WERI-Rb-1 (cell line): ENCODE measurements at regions not wholly inside any gene's neighbourhood (a gene's known extent, or its start where the extent isn't known, plus 50 kb on each side); places are given as distances from the start of the nearest gene placed in this dataset.

Source experiments
- DNase-seq: peaks from one replicate; pipeline ENCODE4 v3.0.0-alpha.2; 2020
- H3K27ac ChIP-seq: fragments of 250-450 bp; sonication (Bioruptor Pico); 2 replicates; pipeline ENCODE4 v1.5.1; 2020; ENCODE audit warnings: mild to moderate bottlenecking, moderate library complexity
- H3K27me3 ChIP-seq: fragments of 250-450 bp; sonication (Bioruptor Pico); 2 replicates; pipeline ENCODE4 v1.5.1; 2021; ENCODE audit warnings: mild to moderate bottlenecking, low read depth, moderate library complexity; ENCODE audit not compliant: insufficient read depth, severe bottlenecking
- H3K36me3 ChIP-seq: fragments of 250-450 bp; sonication (Bioruptor Pico); 2 replicates; pipeline ENCODE4 v1.5.1; 2020; ENCODE audit warnings: mild to moderate bottlenecking, moderate library complexity
- H3K4me3 ChIP-seq: 2 replicates; pipeline ENCODE4 v1.5.1; 2011; ENCODE audit warnings: low read depth, mild to moderate bottlenecking, control low read depth, low read length
- H3K9me3 ChIP-seq: fragments of 250-450 bp; sonication (Bioruptor Pico); 2 replicates; pipeline ENCODE4 v1.5.1; 2021; ENCODE audit warnings: mild to moderate bottlenecking, moderate library complexity; ENCODE audit not compliant: severe bottlenecking
- CTCF ChIP-seq: IDR thresholded peaks from 2 replicates; pipeline ENCODE4 v1.5.1; 2011; ENCODE audit warnings: low read depth, mild to moderate bottlenecking, control low read depth, inconsistent platforms, low read length

GRCh38 chr2:239723486-239724193 lies 301.5 kb downstream of the NDUFA10 start:
- Histone ChIP-seq H3K9me3 (no peaks in the 10 kb centered on the region), H3K27me3 (peaks cover 87% of the 10 kb centered on the region), H3K4me3 (no peak overlapping the region), H3K36me3 (no peaks in the 10 kb centered on the region), H3K27ac (no peak overlapping the region)
- DNase-seq, result no peak
- no peak for TF ChIP-seq CTCF

GRCh38 chr2:239722760-239723470 lies 302.2 kb downstream of the NDUFA10 start:
- TF ChIP-seq CTCF, result no peak
- Histone ChIP-seq H3K36me3 (no peaks in the 10 kb centered on the region), H3K27me3 (peaks cover 84% of the 10 kb centered on the region), H3K27ac (no peak overlapping the region), H3K4me3 (no peak overlapping the region), H3K9me3 (no peaks in the 10 kb centered on the region)
- no peak for DNase-seq

GRCh38 chr2:239721991-239722759 lies 303.0 kb downstream of the NDUFA10 start:
- no peaks in the 10 kb centered on the region for H3K36me3 ChIP-seq
- peaks cover 84% of the 10 kb centered on the region for H3K27me3 ChIP-seq
- no peak overlapping the region for H3K4me3 ChIP-seq
- DNase-seq, result no peak
- H3K9me3 ChIP-seq, result no peaks in the 10 kb centered on the region
- no peak overlapping the region for H3K27ac ChIP-seq
- TF ChIP-seq CTCF, result no peak

- Histone ChIP-seq H3K36me3 (no peaks in the 10 kb centered on the region), H3K4me3 (no peak overlapping the region), H3K27ac (no peak overlapping the region), H3K9me3 (no peaks in the 10 kb centered on the region), H3K27me3 (peaks cover 82% of the 10 kb centered on the region)
- DNase-seq, result no peak
- TF ChIP-seq CTCF, result no peak
Observed at GRCh38 chr2:239721531-239721930, 303.6 kb downstream of the NDUFA10 start.

GRCh38 chr2:239720361-239721360 lies 304.5 kb downstream of the NDUFA10 start:
- no peak for DNase-seq
- H3K4me3 ChIP-seq, result no peak overlapping the region
- no peak for TF ChIP-seq CTCF
- H3K27ac ChIP-seq, result no peak overlapping the region
- no peaks in the 10 kb centered on the region for H3K9me3 ChIP-seq
- H3K27me3 ChIP-seq, result peaks cover 82% of the 10 kb centered on the region
- no peaks in the 10 kb centered on the region for H3K36me3 ChIP-seq
